ENCODE measurements at regions not wholly inside any gene's neighbourhood (a gene's known extent, or its start where the extent isn't known, plus 50 kb on each side); places are given as distances from the start of the nearest gene placed in this dataset.

- FAIRE-seq: no peak
Observed at GRCh38 chr3:65083240-65083639, 395.4 kb upstream of the ADAMTS9 start.

GRCh38 chr3:65081536-65081935 is 393.7 kb upstream of the ADAMTS9 start:
- no peak for FAIRE-seq
- no peak for TF ChIP-seq CTCF (IDR thresholded peaks at IDR 0.05; ENCODE audit: insufficient read depth, missing control alignments)
- DNase-seq (ENCODE audit: insufficient read length, low spot score): no peak

More at GRCh38 chr3:65083240-65083639, 395.4 kb upstream of the ADAMTS9 start:
- TF ChIP-seq CTCF (IDR thresholded peaks at IDR 0.05; ENCODE audit: insufficient read depth, missing control alignments): no peak
- DNase-seq (ENCODE audit: insufficient read length, low spot score): no peak

GRCh38 chr3:65080432-65080831 is 392.6 kb upstream of the ADAMTS9 start:
- no peak for FAIRE-seq

GRCh38 chr3:65079560-65079959 is 391.8 kb upstream of the ADAMTS9 start:
- no peak for DNase-seq (ENCODE audit: insufficient read length, low spot score)
- TF ChIP-seq CTCF (IDR thresholded peaks at IDR 0.05; ENCODE audit: insufficient read depth, missing control alignments): no peak
- no peak for FAIRE-seq

More at GRCh38 chr3:65080432-65080831, 392.6 kb upstream of the ADAMTS9 start:
- peak; percentile 23 for TF ChIP-seq CTCF (IDR thresholded peaks at IDR 0.05; ENCODE audit: insufficient read depth, missing control alignments)
- DNase-seq (ENCODE audit: insufficient read length, low spot score): no peak

GRCh38 chr3:65078748-65079147 is 390.9 kb upstream of the ADAMTS9 start:
- no peak for DNase-seq (ENCODE audit: insufficient read length, low spot score)
- FAIRE-seq: no peak
- TF ChIP-seq CTCF (IDR thresholded peaks at IDR 0.05; ENCODE audit: insufficient read depth, missing control alignments): no peak

GRCh38 chr3:65077124-65077523 is 389.3 kb upstream of the ADAMTS9 start:
- TF ChIP-seq CTCF (IDR thresholded peaks at IDR 0.05; ENCODE audit: insufficient read depth, missing control alignments): no peak
- no peak for DNase-seq (ENCODE audit: insufficient read length, low spot score)
- FAIRE-seq: no peak

GRCh38 chr3:65070968-65071367 is 383.2 kb upstream of the ADAMTS9 start:
- DNase-seq (ENCODE audit: insufficient read length, low spot score): no peak
- no peak for TF ChIP-seq CTCF (IDR thresholded peaks at IDR 0.05; ENCODE audit: insufficient read depth, missing control alignments)
- no peak for FAIRE-seq

All from D721Med (cell line).